ENCODE measurements at regions not wholly inside any gene's neighbourhood (a gene's known extent, or its start where the extent isn't known, plus 50 kb on each side); places are given as distances from the start of the nearest gene placed in this dataset.
"Not testable (repeated sequence)": the region's sequence is repeated elsewhere in the genome, so short reads cannot be mapped to it uniquely, and the experiment has no call there.

- Histone ChIP-seq H3K4me1 (replicated peaks in 1 of 2) (no peaks in the 10 kb centered on the region), H3K4me3 (no peak overlapping the region), H3K27ac (no peak overlapping the region)
- in situ Hi-C loops (cut with MboI; ENCODE audit: low pct_unique_long_range_greater_than_20kb in 2 of 9, low sequenced_read_pairs in 9 of 9, unreplicated experiment in 9 of 9), result no loop called here
- ATAC-seq (replicated peaks in 6 of 8), result no peak
- WGBS, 10 experiments, result 0 to 100% (median 100%) methylated on average over 1 to 2 of the region's 2 CpGs; no CpG with 5 or more reads in 6 of the 10 experiments
Measured at GRCh38 chr6:109897025-109897424, 81.1 kb upstream of the GPR6 start.

- 57 to 86% (median 76%) methylated on average over 1 of the region's 2 CpGs; no CpG with 5 or more reads in 6 of the 10 experiments for WGBS, 10 experiments
Measured at GRCh38 chr6:109897561-109898080, 80.5 kb upstream of the GPR6 start.

GRCh38 chr6:109901976-109902375, 76.1 kb upstream of the GPR6 start:
- in situ Hi-C loops (cut with MboI; ENCODE audit: low pct_unique_long_range_greater_than_20kb in 2 of 9, low sequenced_read_pairs in 9 of 9, unreplicated experiment in 9 of 9), result no loop called here
- no peak overlapping the region for H3K27ac ChIP-seq
- H3K4me1 ChIP-seq (replicated peaks in 1 of 2), result no peaks in the 10 kb centered on the region
- WGBS, 10 experiments, result 15 to 87% (median 43%) methylated on average over 1 to 2 of the region's 2 CpGs; no CpG with 5 or more reads in 2 of the 10 experiments
- no peak for ATAC-seq (replicated peaks in 6 of 8)
- no peak overlapping the region for H3K4me3 ChIP-seq

More at GRCh38 chr6:109897561-109898080, 80.5 kb upstream of the GPR6 start:
- Histone ChIP-seq H3K4me3 (no peak overlapping the region), H3K27ac (no peak overlapping the region), H3K4me1 (replicated peaks in 1 of 2) (no peaks in the 10 kb centered on the region)
- ATAC-seq (replicated peaks in 6 of 8), result no peak
- in situ Hi-C loops (cut with MboI; ENCODE audit: low pct_unique_long_range_greater_than_20kb in 2 of 9, low sequenced_read_pairs in 9 of 9, unreplicated experiment in 9 of 9), result no loop called here

GRCh38 chr6:109902870-109903269, 75.2 kb upstream of the GPR6 start:
- no peak overlapping the region for H3K27ac ChIP-seq
- no peaks in the 10 kb centered on the region for H3K4me1 ChIP-seq (replicated peaks in 1 of 2)
- H3K4me3 ChIP-seq, result no peak overlapping the region
- WGBS, 10 experiments, result 0 to 100% (median 69%) methylated on average over 1 of the region's 1 CpG; no CpG with 5 or more reads in 4 of the 10 experiments
- in situ Hi-C loops (cut with MboI; ENCODE audit: low pct_unique_long_range_greater_than_20kb in 2 of 9, low sequenced_read_pairs in 9 of 9, unreplicated experiment in 9 of 9), result no loop called here
- ATAC-seq (replicated peaks in 6 of 8), result no peak

GRCh38 chr6:109910571-109910970, 67.5 kb upstream of the GPR6 start:
- 29 to 83% (median 60%) methylated on average over 1 of the region's 1 CpG; no CpG with 5 or more reads in 4 of the 10 experiments for WGBS, 10 experiments
- Histone ChIP-seq H3K4me1 (replicated peaks in 1 of 2) (no peaks in the 10 kb centered on the region), H3K4me3 (no peak overlapping the region), H3K27ac (no peak overlapping the region)
- no peak for ATAC-seq (replicated peaks in 6 of 8)
- in situ Hi-C loops (cut with MboI; ENCODE audit: low pct_unique_long_range_greater_than_20kb in 2 of 9, low sequenced_read_pairs in 9 of 9, unreplicated experiment in 9 of 9), result no loop called here

GRCh38 chr6:109912118-109912517, 66.0 kb upstream of the GPR6 start:
- no peaks in the 10 kb centered on the region for H3K4me1 ChIP-seq (replicated peaks in 1 of 2)
- no peak for ATAC-seq (replicated peaks in 6 of 8)
- no peak overlapping the region for H3K27ac ChIP-seq
- no peak overlapping the region for H3K4me3 ChIP-seq
- in situ Hi-C loops (cut with MboI; ENCODE audit: low pct_unique_long_range_greater_than_20kb in 2 of 9, low sequenced_read_pairs in 9 of 9, unreplicated experiment in 9 of 9), result no loop called here
- 20 to 100% (median 81%) methylated on average over 1 to 3 of the region's 3 CpGs; no CpG with 5 or more reads in 4 of the 10 experiments for WGBS, 10 experiments

GRCh38 chr6:109912952-109913351, 65.2 kb upstream of the GPR6 start:
- in situ Hi-C loops (cut with MboI; ENCODE audit: low pct_unique_long_range_greater_than_20kb in 2 of 9, low sequenced_read_pairs in 9 of 9, unreplicated experiment in 9 of 9), result no loop called here
- H3K4me1 ChIP-seq (replicated peaks in 1 of 2), result no peaks in the 10 kb centered on the region
- 55 to 100% (median 68%) methylated on average over 1 to 2 of the region's 3 CpGs; no CpG with 5 or more reads in 6 of the 10 experiments for WGBS, 10 experiments
- ATAC-seq (replicated peaks in 6 of 8), result peak in 2 of 8 experiments; percentile 58 to 86
- no peak overlapping the region for H3K4me3 ChIP-seq
- H3K27ac ChIP-seq, result no peak overlapping the region

- H3K4me1 ChIP-seq (replicated peaks in 1 of 2); H3K4me3 ChIP-seq; ATAC-seq (replicated peaks in 6 of 8); H3K27ac ChIP-seq; in situ Hi-C loops (cut with MboI; ENCODE audit: low pct_unique_long_range_greater_than_20kb in 2 of 9, low sequenced_read_pairs in 9 of 9, unreplicated experiment in 9 of 9): not testable (repeated sequence)
- 0 to 100% (median 85%) methylated on average over 1 of the region's 1 CpG; no CpG with 5 or more reads in 1 of the 10 experiments for WGBS, 10 experiments
Measured at GRCh38 chr6:109915748-109916147, 62.4 kb upstream of the GPR6 start.

GRCh38 chr6:109916759-109917158, 61.4 kb upstream of the GPR6 start:
- H3K4me1 ChIP-seq (replicated peaks in 1 of 2), result no peaks in the 10 kb centered on the region
- H3K27ac ChIP-seq, result no peak overlapping the region
- in situ Hi-C loops (cut with MboI; ENCODE audit: low pct_unique_long_range_greater_than_20kb in 2 of 9, low sequenced_read_pairs in 9 of 9, unreplicated experiment in 9 of 9), result no loop called here
- WGBS, 10 experiments, result 20 to 94% (median 85%) methylated on average over 1 to 4 of the region's 4 CpGs; no CpG with 5 or more reads in 1 of the 10 experiments
- H3K4me3 ChIP-seq, result no peak overlapping the region
- no peak for ATAC-seq (replicated peaks in 6 of 8)

- ATAC-seq (replicated peaks in 6 of 8), result no peak
- Histone ChIP-seq H3K27ac (no peak overlapping the region), H3K4me1 (replicated peaks in 1 of 2) (no peaks in the 10 kb centered on the region), H3K4me3 (no peak overlapping the region)
- 80 to 100% (median 92%) methylated on average over 1 to 3 of the region's 3 CpGs; no CpG with 5 or more reads in 4 of the 10 experiments for WGBS, 10 experiments
- in situ Hi-C loops (cut with MboI; ENCODE audit: low pct_unique_long_range_greater_than_20kb in 2 of 9, low sequenced_read_pairs in 9 of 9, unreplicated experiment in 9 of 9), result no loop called here
Measured at GRCh38 chr6:109918227-109918626, 59.9 kb upstream of the GPR6 start.

- Histone ChIP-seq H3K4me3 (no peak overlapping the region), H3K27ac (no peak overlapping the region), H3K4me1 (replicated peaks in 1 of 2) (no peaks in the 10 kb centered on the region)
- WGBS, 10 experiments, result 75 to 100% (median 91%) methylated on average over 1 to 10 of the region's 10 CpGs; no CpG with 5 or more reads in 1 of the 10 experiments
- no peak for ATAC-seq (replicated peaks in 6 of 8)
- in situ Hi-C loops (cut with MboI; ENCODE audit: low pct_unique_long_range_greater_than_20kb in 2 of 9, low sequenced_read_pairs in 9 of 9, unreplicated experiment in 9 of 9), result no loop called here
Measured at GRCh38 chr6:109920911-109921310, 57.2 kb upstream of the GPR6 start.

GRCh38 chr6:109922851-109923250, 55.3 kb upstream of the GPR6 start:
- Histone ChIP-seq H3K4me1 (replicated peaks in 1 of 2) (no peaks in the 10 kb centered on the region), H3K4me3 (no peak overlapping the region), H3K27ac (no peak overlapping the region)
- ATAC-seq (replicated peaks in 6 of 8), result peak in 2 of 8 experiments; percentile 25 to 40
- WGBS, 10 experiments, result 0 to 96% (median 58%) methylated on average over 1 to 3 of the region's 4 CpGs; no CpG with 5 or more reads in 1 of the 10 experiments
- in situ Hi-C loops (cut with MboI; ENCODE audit: low pct_unique_long_range_greater_than_20kb in 2 of 9, low sequenced_read_pairs in 9 of 9, unreplicated experiment in 9 of 9), result no loop called here

GRCh38 chr6:109925075-109925474, 53.0 kb upstream of the GPR6 start:
- Histone ChIP-seq H3K4me3 (no peak overlapping the region), H3K27ac (no peak overlapping the region), H3K4me1 (replicated peaks in 1 of 2) (no peaks in the 10 kb centered on the region)
- in situ Hi-C loops (cut with MboI; ENCODE audit: low pct_unique_long_range_greater_than_20kb in 2 of 9, low sequenced_read_pairs in 9 of 9, unreplicated experiment in 9 of 9), result no loop called here
- WGBS, 10 experiments, result 0 to 69% (median 64%) methylated on average over 1 to 3 of the region's 3 CpGs; no CpG with 5 or more reads in 4 of the 10 experiments
- ATAC-seq (replicated peaks in 6 of 8), result peak in 2 of 8 experiments; percentile 25 to 44

- in situ Hi-C loops (cut with MboI; ENCODE audit: low pct_unique_long_range_greater_than_20kb in 2 of 9, low sequenced_read_pairs in 9 of 9, unreplicated experiment in 9 of 9), result no loop called here
Measured at GRCh38 chr6:109927052-109927451, 51.1 kb upstream of the GPR6 start.

More at GRCh38 chr6:109927052-109927451, 51.1 kb upstream of the GPR6 start:
- peak in 4 of 8 experiments; percentile 35 to 86 (median 80) for ATAC-seq (replicated peaks in 6 of 8)
- Histone ChIP-seq H3K4me1 (replicated peaks in 1 of 2) (no peaks in the 10 kb centered on the region), H3K27ac (no peak overlapping the region), H3K4me3 (no peak overlapping the region)
- 40 to 100% (median 86%) methylated on average over 1 of the region's 1 CpG; no CpG with 5 or more reads in 3 of the 10 experiments for WGBS, 10 experiments
